H1 (cell line): ENCODE measurements at regions not wholly inside any gene's neighbourhood (a gene's known extent, or its start where the extent isn't known, plus 50 kb on each side); places are given as distances from the start of the nearest gene placed in this dataset.

ENCODE experiments used
- CTCF ChIA-PET: fragments of 300-600 bp; sonication (Branson Sonifier 250); formaldehyde crosslinking; loops from one replicate; lab custom pipeline; 2021; ENCODE audit not compliant: partially characterized antibody; lab: Charles Lee
- POLR2A ChIA-PET: fragments of 300-600 bp; sonication (Branson Sonifier 250); formaldehyde crosslinking; loops from one replicate; lab custom pipeline; 2021; ENCODE audit warnings: inconsistent platforms; ENCODE audit not compliant: partially characterized antibody; lab: Charles Lee
- DNase-seq, 2 experiments: peaks; one replicate each; pipeline versions ENCODE4 v3.0.0 to v3.0.0-alpha.2; 2010 to 2022; ENCODE audit warnings: low spot score in 2 of 2, low read depth in 1 of 2, mixed read lengths in 1 of 2
- FAIRE-seq: peaks from 2 replicates; lab custom pipeline; 2011; peaks lifted over from hg19 to GRCh38; lab: Jason Lieb, UNC
- H2AFZ ChIP-seq: 2 replicates; pipeline ENCODE4 v1.8.1; 2012; ENCODE audit warnings: low read length, inconsistent platforms
- H2AK5ac ChIP-seq: 2 replicates; pipeline ENCODE4 v1.6.1; 2013; ENCODE audit warnings: low read depth, low read length
- H2BK120ac ChIP-seq: replicated peaks from 2 replicates; pipeline ENCODE3; 2013; ENCODE audit warnings: low read depth, low read length, inconsistent platforms
- H2BK12ac ChIP-seq: 2 replicates; pipeline ENCODE4 v1.6.1; 2013; ENCODE audit warnings: low read depth, low read length
- H2BK15ac ChIP-seq: 2 replicates; pipeline ENCODE4 v1.6.1; 2013; ENCODE audit warnings: low read length
- H2BK20ac ChIP-seq: 2 replicates; pipeline ENCODE4 v1.6.1; 2013; ENCODE audit warnings: low read length
- H2BK5ac ChIP-seq: 2 replicates; pipeline ENCODE4 v1.6.1; 2013; ENCODE audit warnings: low read depth, low read length
- H3K14ac ChIP-seq: 2 replicates; pipeline ENCODE4 v1.6.1; 2013; ENCODE audit warnings: inconsistent platforms; ENCODE audit not compliant: insufficient read length
- H3K18ac ChIP-seq: 2 replicates; pipeline ENCODE4 v1.6.1; 2013; ENCODE audit warnings: low read length; ENCODE audit errors: extremely low read depth
- H3K23ac ChIP-seq: 2 replicates; pipeline ENCODE4 v1.6.1; 2013; ENCODE audit warnings: inconsistent platforms; ENCODE audit not compliant: insufficient read length
- H3K23me2 ChIP-seq: 2 replicates; pipeline ENCODE4 v1.6.1; 2013; ENCODE audit warnings: low read depth, low read length
- H3K27ac ChIP-seq: 2 replicates; pipeline ENCODE4 v1.6.1; 2011; ENCODE audit warnings: low read depth, low read length, inconsistent platforms
- H3K27me3 ChIP-seq, 4 experiments: replicated peaks in 1 of 4; 1 replicate in 1 of 4; 2 replicates in 3 of 4; pipeline versions ENCODE4 v1.6.1 to v1.8.1; 2011 to 2013; ENCODE audit warnings: low read length in 3 of 4, mild to moderate bottlenecking in 3 of 4, inconsistent platforms in 2 of 4, mixed read lengths in 2 of 4, moderate library complexity in 1 of 4; ENCODE audit not compliant: control insufficient read depth in 3 of 4, insufficient read depth in 3 of 4; ENCODE audit errors: extremely low read depth in 1 of 4
- H3K36me3 ChIP-seq, 4 experiments: 2 replicates each; pipeline versions ENCODE4 v1.6.1 to v1.8.1; 2011 to 2013; ENCODE audit warnings: mild to moderate bottlenecking in 4 of 4, low read length in 3 of 4, moderate library complexity in 2 of 4, control low read depth in 1 of 4, inconsistent platforms in 1 of 4; ENCODE audit not compliant: insufficient read depth in 4 of 4, control insufficient read depth in 2 of 4
- H3K4ac ChIP-seq: replicated peaks from 2 replicates; pipeline ENCODE3; 2013; ENCODE audit warnings: low read length, low read depth, mixed read lengths, inconsistent platforms; ENCODE audit not compliant: insufficient read length
- H3K4me1 ChIP-seq, 4 experiments: replicated peaks in 1 of 4; 1 replicate in 1 of 4; 2 replicates in 3 of 4; pipeline versions ENCODE4 v1.6.1 to v1.8.1; 2011 to 2013; ENCODE audit warnings: low read length in 3 of 4, inconsistent platforms in 2 of 4, mixed read lengths in 1 of 4; ENCODE audit not compliant: insufficient read depth in 4 of 4, control insufficient read depth in 3 of 4
- H3K4me2 ChIP-seq, 2 experiments: 2 replicates each; pipeline versions ENCODE4 v1.6.1 to v1.8.1; 2011 to 2013; ENCODE audit warnings: low read depth in 2 of 2, low read length in 2 of 2, control low read depth in 1 of 2, inconsistent platforms in 1 of 2, mild to moderate bottlenecking in 1 of 2; ENCODE audit not compliant: insufficient read depth in 1 of 2
- H3K4me3 ChIP-seq, 4 experiments: fragments of 200-600, 300-600 bp in 1 of 4; sonication (generic), shearing (Covaris generic), sonication (Bioruptor Twin) in 1 of 4; 2 replicates each; pipeline versions ENCODE4 v1.5.1 to v1.8.1; 2011 to 2016; ENCODE audit warnings: low read length in 4 of 4, low read depth in 3 of 4, control low read depth in 2 of 4, inconsistent platforms in 2 of 4, mild to moderate bottlenecking in 2 of 4, mixed read lengths in 1 of 4, moderate library complexity in 1 of 4; ENCODE audit not compliant: insufficient read depth in 2 of 4; ENCODE audit errors: extremely low read depth in 1 of 4
- H3K56ac ChIP-seq: replicated peaks from 2 replicates; pipeline ENCODE3; 2013; ENCODE audit warnings: low read depth, mild to moderate bottlenecking, mixed read lengths, low read length, inconsistent platforms; ENCODE audit not compliant: insufficient read length
- H3K79me1 ChIP-seq: 2 replicates; pipeline ENCODE4 v1.6.1; 2013; ENCODE audit warnings: low read depth, low read length, control low read depth
- H3K79me2 ChIP-seq, 2 experiments: 2 replicates each; pipeline versions ENCODE4 v1.6.1 to v1.8.1; 2012 to 2013; ENCODE audit warnings: low read length in 2 of 2, mild to moderate bottlenecking in 2 of 2, inconsistent platforms in 1 of 2; ENCODE audit not compliant: insufficient read depth in 2 of 2, control insufficient read depth in 1 of 2
- H3K9ac ChIP-seq, 4 experiments: replicated peaks in 1 of 4; 1 replicate in 1 of 4; 2 replicates in 3 of 4; pipeline versions ENCODE4 v1.6.1 to v1.8.1; 2011 to 2013; ENCODE audit warnings: low read depth in 3 of 4, low read length in 3 of 4, control low read depth in 2 of 4, mild to moderate bottlenecking in 2 of 4, moderate library complexity in 2 of 4, inconsistent platforms in 1 of 4; ENCODE audit errors: extremely low read depth in 1 of 4
- H3K9me3 ChIP-seq, 2 experiments: 2 replicates each; pipeline versions ENCODE4 v1.6.1 to v1.8.1; 2012 to 2013; ENCODE audit warnings: mild to moderate bottlenecking in 2 of 2, moderate library complexity in 2 of 2, control low read depth in 1 of 2, inconsistent platforms in 1 of 2, low read depth in 1 of 2, low read length in 1 of 2, mixed read lengths in 1 of 2; ENCODE audit not compliant: insufficient read depth in 2 of 2
- H4K20me1 ChIP-seq, 2 experiments: replicated peaks in 1 of 2; 2 replicates each; pipeline versions ENCODE3 to v1.8.1; 2011 to 2013; ENCODE audit warnings: inconsistent platforms in 2 of 2, low read length in 2 of 2, mild to moderate bottlenecking in 1 of 2; ENCODE audit not compliant: insufficient read depth in 2 of 2, control insufficient read depth in 1 of 2
- H4K5ac ChIP-seq: 2 replicates; pipeline ENCODE4 v1.6.1; 2013; ENCODE audit warnings: low read length, low read depth, mixed read lengths, inconsistent platforms; ENCODE audit not compliant: insufficient read length
- H4K8ac ChIP-seq: 2 replicates; pipeline ENCODE4 v1.8.0; 2013; ENCODE audit warnings: mild to moderate bottlenecking, moderate library complexity, low read length, inconsistent platforms; ENCODE audit not compliant: insufficient read depth; ENCODE audit errors: extremely low read depth
- H4K91ac ChIP-seq: replicated peaks from 2 replicates; pipeline ENCODE3; 2013; ENCODE audit warnings: low read length, mixed read lengths, inconsistent platforms; ENCODE audit not compliant: insufficient read length
- ATF2 ChIP-seq: IDR thresholded peaks from 2 replicates; pipeline ENCODE4 v1.6.1; 2012; ENCODE audit warnings: low read length, inconsistent platforms
- CEBPB ChIP-seq: IDR thresholded peaks from 2 replicates; pipeline ENCODE4 v1.6.1; 2012; ENCODE audit warnings: low read depth, low read length
- EGR1 ChIP-seq: IDR thresholded peaks from 2 replicates; pipeline ENCODE4 v1.6.1; 2011; ENCODE audit warnings: low read depth, low read length, borderline replicate concordance
- EP300 ChIP-seq, 2 experiments: IDR thresholded peaks; 1 replicate in 1 of 2; 2 replicates in 1 of 2; pipeline ENCODE4 v1.6.1; 2011 to 2012; ENCODE audit warnings: low read depth in 2 of 2, low read length in 2 of 2, mild to moderate bottlenecking in 2 of 2, borderline replicate concordance in 1 of 2, inconsistent platforms in 1 of 2, moderate library complexity in 1 of 2
- RFX5 ChIP-seq: IDR thresholded peaks from 2 replicates; pipeline ENCODE4 v1.6.1; 2011; ENCODE audit warnings: low read depth, low read length, improper control_type of control experiment, borderline replicate concordance
- RXRA ChIP-seq: IDR thresholded peaks from 2 replicates; pipeline ENCODE4 v1.6.1; 2011; ENCODE audit warnings: low read depth, mild to moderate bottlenecking, low read length, moderate library complexity; ENCODE audit not compliant: insufficient read depth
- WGBS, 2 experiments: shearing (Covaris generic) in 1 of 2; methylation state at CpG; one replicate each; pipeline versions ENCODE4 v1.1.6 to v1.1.7; 2013 to 2015; ENCODE audit warnings: low lambda C conversion rate in 2 of 2, mixed read lengths in 2 of 2, inconsistent platforms in 1 of 2, low coverage in 1 of 2, missing lambda C conversion rate in 1 of 2; ENCODE audit not compliant: insufficient replicate concordance in 2 of 2, insufficient coverage in 1 of 2, insufficient read length in 1 of 2; ENCODE audit errors: extremely low coverage in 1 of 2, missing lambda C conversion rate in 1 of 2; 5-methylcytosine and 5-hydroxymethylcytosine counted together

DNA sequence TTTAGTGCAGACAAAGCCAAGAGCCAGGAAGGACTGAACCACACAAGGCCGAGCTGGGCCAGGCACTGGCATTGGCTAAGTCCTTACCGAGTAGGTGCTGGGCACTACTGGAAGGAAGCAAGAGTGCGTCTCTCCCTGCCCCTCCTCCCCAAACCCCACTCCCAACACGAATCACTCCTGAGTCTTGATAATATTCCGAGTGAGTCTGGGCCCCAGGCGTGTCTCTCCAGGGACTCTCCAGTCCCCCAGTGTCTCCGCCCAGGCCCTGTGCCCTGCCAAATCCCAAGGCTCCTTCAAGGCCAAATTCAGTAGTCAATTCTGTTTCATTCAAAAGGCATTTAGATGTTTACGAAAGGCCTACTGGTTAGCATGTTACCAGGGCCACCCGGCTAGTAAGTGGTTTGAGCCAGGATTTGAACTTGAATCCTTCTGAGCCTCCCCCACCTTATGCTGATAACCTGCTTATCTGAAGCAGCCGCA, 82.8 kb downstream of the GLI2 start:
- no peak overlapping the region for H2BK15ac ChIP-seq
- ChIA-PET CTCF (no interaction called here), POLR2A (no interaction called here)
- no peak overlapping the region for H3K56ac ChIP-seq
- no peak overlapping the region for H2BK20ac ChIP-seq
- peak overlapping the region; percentile 76; the same call in 1 of the 2 replicates for H2BK5ac ChIP-seq
- no peak overlapping the region for H4K5ac ChIP-seq
- H3K9ac ChIP-seq, result no peak overlapping the region
- no peaks in the 10 kb centered on the region for H3K9me3 ChIP-seq
- H4K20me1 ChIP-seq, result peaks cover 6 to 19% of the 10 kb centered on the region in 2 experiments
- no peak overlapping the region for H3K14ac ChIP-seq
- no peak overlapping the region for H3K23ac ChIP-seq
- H2AFZ ChIP-seq, result no peak overlapping the region
- no peaks in the 10 kb centered on the region for H3K27me3 ChIP-seq
- peaks cover 15% of the 10 kb centered on the region for H3K79me1 ChIP-seq
- H3K23me2 ChIP-seq, result no peaks in the 10 kb centered on the region
- no peak overlapping the region for H3K18ac ChIP-seq
- no peak overlapping the region for H2BK12ac ChIP-seq
- H3K79me2 ChIP-seq, result peaks cover 0 to 23% of the 10 kb centered on the region in 2 experiments; a peak in 2 of 4 replicates
- no peak overlapping the region for H3K4ac ChIP-seq
- no peak overlapping the region for H3K27ac ChIP-seq
- 84% methylated on average over 8 of the region's 10 CpGs; no CpG with 5 or more reads in 1 of the 2 experiments for WGBS, 2 experiments
- H4K8ac ChIP-seq, result no peak overlapping the region
- FAIRE-seq, result no peak
- H4K91ac ChIP-seq, result no peak overlapping the region
- H2BK120ac ChIP-seq, result no peak overlapping the region
- H3K4me3 ChIP-seq, result no peak overlapping the region
- 0 out of 8 replicates have a peak, but pooled peaks cover 0 to 4% (median 0%) of the 10 kb centered on the region in 4 experiments for H3K36me3 ChIP-seq
- no peak for DNase-seq
- no peak overlapping the region for H2AK5ac ChIP-seq
- H3K4me1 ChIP-seq, result peaks cover 0 to 17% (median 11%) of the 10 kb centered on the region in 4 experiments; a peak in 6 of 7 replicates
- no peak overlapping the region for H3K4me2 ChIP-seq
- TF ChIP-seq EGR1, result no peak
- TF ChIP-seq RFX5, result no peak
- no peak for TF ChIP-seq EP300 (IDR thresholded peaks at IDR 0.05; ENCODE audit: borderline replicate concordance in 1 of 2, low read depth in 2 of 2, low read length in 2 of 2)
- TF ChIP-seq RXRA, result no peak
- TF ChIP-seq ATF2, result no peak
- TF ChIP-seq CEBPB, result no peak
